AG09319 (cell line): ENCODE measurements at regions not wholly inside any gene's neighbourhood (a gene's known extent, or its start where the extent isn't known, plus 50 kb on each side); places are given as distances from the start of the nearest gene placed in this dataset.
"Not testable (repeated sequence)": the region's sequence is repeated elsewhere in the genome, so short reads cannot be mapped to it uniquely, and the experiment has no call there.

Source experiments
- DNase-seq: peaks from one replicate; pipeline ENCODE4 v3.0.0-alpha.2; 2010; ENCODE audit warnings: low read depth; ENCODE audit errors: extremely low read depth
- CTCF ChIP-seq: IDR thresholded peaks from 2 replicates; pipeline ENCODE4 v1.5.1; 2011; ENCODE audit warnings: low read depth, mild to moderate bottlenecking, inconsistent platforms, low read length, moderate library complexity

- not testable (repeated sequence) for DNase-seq
Measured at GRCh38 chr2:91780324-91780723, 3088.9 kb downstream of the RPIA start.

- not testable (repeated sequence) for DNase-seq
Measured at GRCh38 chr2:91809391-91809790, 3061.8 kb upstream of the TEKT4 start.

- TF ChIP-seq CTCF: no peak
- DNase-seq: no peak
Measured at GRCh38 chr2:91839904-91840868, 3031.0 kb upstream of the TEKT4 start.

- not testable (repeated sequence) for DNase-seq
Measured at GRCh38 chr2:91842264-91842663, 3029.0 kb upstream of the TEKT4 start.

GRCh38 chr2:91842913-91843312 lies 3028.3 kb upstream of the TEKT4 start:
- DNase-seq: not testable (repeated sequence)

GRCh38 chr2:91843723-91844450 lies 3027.3 kb upstream of the TEKT4 start:
- not testable (repeated sequence) for DNase-seq

GRCh38 chr2:91844451-91844825 lies 3026.8 kb upstream of the TEKT4 start:
- not testable (repeated sequence) for DNase-seq

- DNase-seq: not testable (repeated sequence)
Measured at GRCh38 chr2:91846388-91846787, 3024.8 kb upstream of the TEKT4 start.

- DNase-seq: not testable (repeated sequence)
Measured at GRCh38 chr2:91851689-91852420, 3019.4 kb upstream of the TEKT4 start.

GRCh38 chr2:91856971-91857370 lies 3014.3 kb upstream of the TEKT4 start:
- DNase-seq: not testable (repeated sequence)

GRCh38 chr2:91857711-91858110 lies 3013.5 kb upstream of the TEKT4 start:
- not testable (repeated sequence) for DNase-seq

- not testable (repeated sequence) for DNase-seq
Measured at GRCh38 chr2:91871716-91872115, 2999.5 kb upstream of the TEKT4 start.

GRCh38 chr2:91873416-91873815 lies 2997.8 kb upstream of the TEKT4 start:
- DNase-seq: not testable (repeated sequence)

GRCh38 chr2:91877658-91878210 lies 2993.5 kb upstream of the TEKT4 start:
- not testable (repeated sequence) for DNase-seq
